GM21528 (cell line): ENCODE measurements at regions not wholly inside any gene's neighbourhood (a gene's known extent, or its start where the extent isn't known, plus 50 kb on each side); places are given as distances from the start of the nearest gene placed in this dataset.

Source experiments
- ATAC-seq: cut with Tn5 transposase; IDR thresholded peaks from one replicate; pipeline ENCODE4 v1.9.1; 2021; ENCODE audit warnings: mild to moderate bottlenecking, moderate library complexity; ENCODE audit not compliant: unreplicated experiment, low FRiP score

DNA sequence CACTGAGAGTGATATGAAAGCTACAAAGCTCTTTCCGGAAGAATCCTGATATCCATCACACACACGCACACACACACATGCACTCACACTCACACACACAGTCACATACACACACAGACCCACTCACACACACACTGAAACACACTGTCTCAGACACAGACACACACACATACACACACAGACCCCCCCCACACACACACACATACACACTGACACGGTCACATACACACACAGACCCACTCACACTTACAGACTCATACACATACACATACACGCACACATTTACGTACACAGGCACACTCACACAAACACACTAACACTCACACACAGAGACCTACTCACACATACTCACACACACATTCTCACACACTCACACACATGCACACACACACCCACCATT lies 58.6 kb downstream of the LIG4 start:
- no peak for ATAC-seq

DNA sequence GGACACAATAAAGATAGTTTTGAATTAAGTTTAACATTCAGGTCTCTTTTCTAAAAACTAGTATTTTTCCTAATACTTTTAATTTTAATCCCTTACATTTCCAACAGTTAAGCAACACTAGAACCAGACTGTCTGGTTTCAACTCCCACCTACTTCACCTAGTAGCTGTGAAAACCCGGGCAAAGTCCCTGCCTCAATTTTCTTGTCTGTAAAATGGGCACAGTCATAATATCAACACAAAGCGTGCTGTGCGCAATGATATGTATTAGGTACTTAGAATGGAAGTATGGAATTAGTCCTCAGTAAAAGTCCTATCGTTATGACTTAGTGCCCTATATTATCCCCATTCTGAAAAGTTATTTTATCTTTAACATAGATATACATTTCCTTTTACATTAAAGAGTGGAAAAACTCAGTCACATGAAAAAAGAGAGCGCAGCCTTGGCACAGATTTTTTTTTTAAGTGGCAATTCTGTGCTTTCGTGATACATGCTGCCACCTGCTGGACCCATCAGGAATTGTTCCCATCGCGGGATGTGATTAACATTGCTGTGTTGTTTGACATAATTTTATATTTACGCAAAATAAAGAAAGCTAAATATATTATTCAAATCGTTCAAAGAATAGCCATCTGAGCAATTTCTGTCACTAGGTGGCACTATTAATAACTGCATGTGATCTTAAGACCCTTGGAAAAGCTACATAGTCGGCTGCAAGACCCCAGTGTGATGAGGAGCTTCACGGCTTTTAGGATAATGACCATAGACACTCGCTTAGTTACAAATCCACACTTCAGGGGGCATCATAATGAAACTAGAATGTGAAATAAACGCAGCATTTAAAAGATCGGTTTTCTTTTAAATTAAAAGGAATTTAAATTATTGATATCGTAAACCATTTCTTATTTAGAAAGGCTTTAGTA lies 59.9 kb downstream of the LIG4 start:
- ATAC-seq: no peak

DNA sequence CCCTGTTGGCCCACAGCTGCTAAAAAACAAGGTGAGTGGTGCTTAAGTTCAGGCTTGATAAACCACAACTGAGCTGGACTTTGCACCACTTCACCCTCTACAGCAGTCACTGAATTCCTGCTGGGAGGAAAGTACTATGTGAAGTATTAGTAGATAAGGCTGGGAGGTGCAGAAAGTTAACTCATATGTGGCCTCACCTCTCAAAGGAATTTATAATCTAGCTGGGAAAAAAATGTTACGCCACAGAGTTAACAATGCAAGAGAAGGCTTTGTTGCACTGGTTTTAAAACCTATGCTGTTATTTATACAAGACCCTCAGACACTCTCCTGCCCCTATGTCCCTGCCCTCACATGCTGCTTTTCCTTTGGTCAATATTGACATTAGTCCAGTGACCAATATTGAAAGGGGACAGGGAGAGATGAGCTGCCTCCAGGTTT lies 60.9 kb downstream of the LIG4 start:
- no peak for ATAC-seq

DNA sequence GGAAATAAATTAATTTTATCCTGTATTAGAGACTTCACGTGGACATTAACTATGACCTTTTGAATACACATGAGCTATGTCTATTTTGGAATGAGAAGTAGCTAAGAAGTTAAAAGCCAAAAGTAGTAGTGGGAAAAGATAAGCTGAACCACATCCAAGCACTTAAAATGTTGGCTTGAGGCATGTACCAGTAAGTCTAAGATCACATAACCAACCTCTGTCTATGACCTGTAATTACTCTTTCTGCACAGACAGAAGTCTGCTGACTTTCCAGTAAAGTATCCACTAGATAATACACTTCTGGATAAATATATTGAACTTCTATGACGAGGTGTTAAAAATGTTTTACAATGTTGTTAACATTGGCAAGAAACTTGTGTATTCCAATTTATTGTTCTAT lies 68.7 kb downstream of the LIG4 start:
- ATAC-seq: no peak

DNA sequence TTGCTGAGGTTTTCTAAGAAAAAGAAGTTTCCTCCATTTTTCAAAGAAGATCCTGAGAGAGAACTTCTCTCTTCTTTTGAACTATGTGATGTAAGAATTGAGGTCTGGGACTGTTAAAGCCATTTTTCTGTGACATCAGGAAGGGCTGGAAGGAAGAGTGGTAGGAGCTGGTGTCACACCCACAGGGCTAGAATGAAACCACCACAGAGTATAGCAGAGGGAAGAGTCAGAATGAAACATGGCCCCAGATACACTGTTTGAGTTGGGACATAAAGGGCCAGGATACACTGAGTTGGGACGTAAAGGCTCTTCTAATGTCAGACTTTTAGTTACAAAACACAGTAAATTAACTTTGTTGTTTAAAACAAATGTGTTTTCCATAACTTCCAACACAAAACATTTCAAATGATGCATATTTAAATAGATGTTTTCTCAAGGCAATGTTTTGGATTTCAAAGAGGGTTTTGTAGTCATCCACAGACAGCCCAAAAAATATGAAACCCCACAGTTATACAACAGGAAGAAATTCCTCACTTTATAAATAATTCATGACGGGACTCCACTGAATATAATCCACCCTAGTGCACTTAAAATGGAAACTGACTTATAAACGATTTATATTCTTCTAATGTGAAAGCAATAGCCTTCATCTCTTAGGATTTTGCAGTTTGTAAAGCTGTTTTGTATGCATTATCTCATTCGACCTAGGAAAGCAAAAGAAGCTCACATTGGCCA lies 72.5 kb downstream of the LIG4 start:
- no peak for ATAC-seq

DNA sequence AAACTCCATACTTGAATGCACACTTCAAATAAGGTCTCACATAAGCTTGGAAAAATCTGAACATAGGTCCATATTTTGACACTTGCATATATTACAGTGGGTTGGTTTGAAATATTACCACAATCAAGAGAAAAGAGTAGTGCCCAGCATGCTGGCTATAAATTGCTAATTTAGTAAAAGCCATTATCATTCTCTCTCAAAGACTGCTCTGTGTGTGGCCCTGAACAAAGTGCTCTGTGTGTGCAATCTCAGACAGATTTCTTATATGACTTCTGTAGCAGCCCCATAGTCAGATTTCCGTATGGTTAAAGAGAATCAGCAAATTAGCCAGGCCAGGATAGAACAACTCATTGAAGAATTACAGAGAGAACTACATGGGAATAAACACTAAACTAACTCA lies 78.2 kb downstream of the LIG4 start:
- ATAC-seq: no peak

DNA sequence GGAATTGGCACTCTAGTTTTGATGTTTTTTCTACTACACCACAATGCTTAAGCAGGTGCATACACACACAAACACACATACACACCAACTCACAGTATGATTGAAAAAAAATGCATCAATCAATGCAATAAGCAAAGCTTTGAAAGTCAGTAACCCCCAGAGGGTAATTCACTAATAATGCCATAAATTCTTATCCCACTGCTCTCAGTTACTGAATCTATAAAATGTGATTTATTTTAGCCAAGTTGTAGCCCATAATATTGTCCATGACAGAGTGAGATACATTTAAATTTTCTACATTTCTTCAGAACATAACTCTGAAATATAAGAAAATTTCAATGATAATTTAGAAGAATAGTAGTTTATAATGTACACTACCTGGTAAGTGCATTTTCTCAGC lies 87.9 kb downstream of the LIG4 start:
- no peak for ATAC-seq

DNA sequence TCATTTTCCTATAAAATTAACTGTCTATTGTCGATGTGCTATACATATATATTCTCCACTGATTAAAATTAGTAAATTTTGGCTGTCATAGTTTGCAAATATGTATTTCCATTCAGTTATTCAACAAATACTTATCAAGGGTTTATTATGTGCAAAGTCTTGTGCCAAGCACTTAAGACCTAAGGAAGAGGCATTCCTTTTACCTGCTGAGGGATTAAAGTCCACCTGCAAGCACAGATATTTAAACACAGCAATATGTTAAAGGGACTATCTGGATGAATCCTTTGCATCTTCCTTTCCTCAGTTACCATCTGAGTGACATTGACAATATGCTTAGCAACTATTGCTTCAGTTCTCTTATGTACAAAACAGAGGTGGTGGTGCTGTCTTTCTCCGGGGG lies 89.3 kb downstream of the LIG4 start:
- no peak for ATAC-seq

DNA sequence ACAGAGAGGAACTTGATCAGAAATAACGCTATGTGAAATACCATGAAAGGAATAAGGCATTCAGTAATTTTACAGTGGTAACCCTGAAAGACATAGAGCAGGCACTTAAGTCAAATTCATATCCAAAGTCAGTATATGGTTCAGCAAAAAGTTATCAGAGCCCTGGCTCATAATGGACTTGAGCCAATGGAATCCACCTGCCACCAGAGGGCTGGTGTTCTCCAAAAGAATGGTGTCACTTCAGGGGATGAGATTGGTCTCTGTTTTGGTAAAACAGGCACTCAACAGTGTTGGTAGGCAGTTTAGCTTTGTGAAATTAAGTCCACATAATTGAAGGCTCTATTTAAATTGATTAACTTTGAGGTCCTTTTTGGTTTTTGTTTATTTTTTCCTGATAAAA lies 93.9 kb downstream of the LIG4 start:
- no peak for ATAC-seq

DNA sequence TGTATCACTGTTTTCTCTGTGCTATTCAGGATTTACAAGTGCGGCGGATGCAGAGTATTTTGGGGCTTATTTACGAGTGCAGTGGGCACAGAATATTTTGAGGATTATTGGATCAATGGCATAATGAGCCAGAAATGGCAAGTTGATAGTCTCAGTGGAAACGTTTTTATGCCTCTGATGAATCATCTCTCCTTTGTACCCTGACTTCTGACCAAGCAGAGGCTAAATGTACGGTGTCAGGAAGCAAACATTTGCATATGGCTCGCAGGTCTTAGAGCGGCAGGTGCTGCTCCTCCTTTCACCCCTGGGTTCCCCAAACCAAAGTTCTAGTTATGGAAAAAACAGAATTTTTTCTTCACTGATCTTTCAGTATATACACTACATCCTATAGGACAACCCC lies 94.5 kb downstream of the LIG4 start:
- no peak for ATAC-seq

DNA sequence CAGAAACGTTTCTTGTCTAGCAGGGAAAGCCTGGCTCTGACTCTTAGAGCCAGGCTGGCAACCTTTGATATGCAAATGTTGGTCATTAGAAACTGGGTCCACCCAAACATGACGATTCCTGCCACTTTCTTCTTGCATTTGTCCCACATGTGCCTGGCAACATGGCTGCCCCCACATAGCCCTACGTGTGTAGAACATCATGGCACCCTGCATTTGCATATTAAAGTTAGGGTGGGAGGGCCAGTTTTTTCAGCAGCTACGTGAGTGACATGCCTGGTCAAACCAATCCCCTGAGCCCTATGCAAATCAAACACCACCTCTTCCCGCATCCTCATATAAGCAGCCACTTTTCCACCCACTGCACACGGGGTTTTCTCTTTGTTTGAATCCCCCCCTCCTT lies 95.0 kb downstream of the LIG4 start:
- no peak for ATAC-seq

DNA sequence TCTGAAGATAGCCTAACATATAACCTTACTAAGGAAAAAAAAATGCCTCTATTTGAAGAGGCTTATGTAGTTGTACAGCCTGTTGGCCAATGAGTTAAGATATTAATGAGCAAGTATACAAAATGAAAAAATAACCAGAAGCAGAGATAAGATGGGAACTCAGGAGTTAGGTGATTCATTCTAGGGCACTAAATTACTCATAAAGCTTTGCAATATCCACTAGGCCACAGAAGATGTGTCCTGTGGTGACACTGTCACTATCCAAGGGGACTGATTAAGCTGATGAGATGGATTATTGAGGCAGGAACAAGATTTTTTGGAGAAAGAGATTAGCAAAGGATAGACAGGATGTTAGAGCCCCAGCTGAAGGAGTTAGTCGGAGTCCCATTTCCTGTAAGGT lies 99.6 kb downstream of the LIG4 start:
- ATAC-seq: no peak

DNA sequence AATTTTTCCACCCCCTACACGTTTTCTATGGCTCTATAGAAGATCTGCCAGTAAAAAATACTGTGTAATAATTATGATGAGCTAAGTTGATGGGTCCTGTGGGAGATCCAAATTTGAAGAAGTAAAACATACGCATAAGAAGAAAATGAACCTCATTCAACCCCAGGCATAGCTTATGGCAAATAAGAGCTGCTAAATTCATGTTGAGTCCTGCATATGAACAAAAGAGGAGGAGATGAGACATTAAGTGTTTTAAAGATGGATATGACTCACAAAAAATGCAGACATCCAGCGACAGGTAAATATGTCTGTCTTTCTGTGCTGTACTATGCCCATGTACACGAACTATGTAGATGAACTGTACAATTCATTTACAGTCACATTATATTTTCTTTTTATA lies 101.9 kb downstream of the LIG4 start:
- ATAC-seq: no peak

DNA sequence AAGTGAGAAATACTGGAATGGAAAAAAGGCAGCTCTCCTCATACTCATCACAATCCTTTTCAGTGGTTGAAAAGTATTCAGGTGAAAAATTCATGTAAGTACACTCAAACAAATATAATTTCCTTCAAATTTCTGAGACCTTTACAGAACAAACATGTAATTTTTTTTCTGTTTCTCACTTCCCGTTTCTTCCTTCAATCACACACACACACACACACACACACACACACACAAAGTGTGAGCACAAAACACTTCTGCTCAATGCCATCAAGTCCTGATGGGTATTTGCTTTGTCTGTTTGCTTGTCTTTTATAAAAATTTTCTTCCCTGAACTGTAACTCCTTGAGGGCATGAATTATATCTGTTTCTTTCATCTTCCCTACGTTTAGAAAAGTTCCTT lies 110.6 kb downstream of the LIG4 start:
- no peak for ATAC-seq

DNA sequence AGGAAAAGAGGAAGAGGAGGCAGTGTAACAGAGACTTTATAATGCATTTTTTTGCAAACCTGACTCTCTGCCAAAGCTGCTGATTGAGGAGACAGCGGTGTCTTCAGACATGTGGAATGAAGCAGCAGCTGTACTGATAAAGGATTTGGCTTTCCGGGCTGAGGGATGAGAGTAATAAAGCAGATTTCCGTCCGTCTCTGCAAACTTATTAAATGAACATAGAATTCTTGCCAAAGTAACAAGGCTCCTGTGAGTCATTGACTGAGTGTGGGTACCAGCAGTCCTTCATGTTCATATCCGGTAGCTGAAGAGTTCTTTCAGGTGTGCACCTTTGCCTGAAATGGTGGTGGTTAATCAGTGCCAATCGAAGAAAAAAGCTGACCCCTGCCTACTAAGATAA lies 112.6 kb downstream of the LIG4 start:
- ATAC-seq: no peak

DNA sequence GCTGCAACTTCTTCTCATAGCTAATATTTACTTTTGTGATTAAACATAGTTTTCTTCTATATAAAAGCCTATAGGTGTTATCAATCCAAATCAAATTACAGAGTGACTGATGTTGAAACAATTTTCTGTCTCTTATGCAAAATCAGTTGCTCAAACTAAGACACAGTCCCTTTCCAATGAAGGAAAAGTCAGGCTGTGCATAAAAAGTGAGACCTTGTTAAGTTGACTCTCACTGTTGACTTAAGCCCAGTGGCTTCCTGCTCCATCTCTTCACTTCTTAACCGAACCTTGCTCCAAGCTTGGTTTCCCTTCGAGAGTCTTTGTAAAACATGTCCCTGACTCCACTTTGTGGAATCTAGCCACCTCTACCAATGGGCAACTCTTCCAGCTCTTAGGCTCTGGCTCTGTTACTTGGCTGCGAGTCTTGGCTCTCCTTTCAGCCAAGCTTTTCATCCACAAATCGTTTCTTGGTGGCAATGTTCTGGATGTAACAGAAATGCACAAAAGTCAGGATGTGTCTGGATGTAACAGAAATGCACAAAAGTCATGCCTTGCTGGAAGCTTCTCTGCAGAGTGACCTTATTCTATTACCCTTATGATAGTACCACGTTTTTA lies 118.9 kb downstream of the LIG4 start:
- no peak for ATAC-seq

DNA sequence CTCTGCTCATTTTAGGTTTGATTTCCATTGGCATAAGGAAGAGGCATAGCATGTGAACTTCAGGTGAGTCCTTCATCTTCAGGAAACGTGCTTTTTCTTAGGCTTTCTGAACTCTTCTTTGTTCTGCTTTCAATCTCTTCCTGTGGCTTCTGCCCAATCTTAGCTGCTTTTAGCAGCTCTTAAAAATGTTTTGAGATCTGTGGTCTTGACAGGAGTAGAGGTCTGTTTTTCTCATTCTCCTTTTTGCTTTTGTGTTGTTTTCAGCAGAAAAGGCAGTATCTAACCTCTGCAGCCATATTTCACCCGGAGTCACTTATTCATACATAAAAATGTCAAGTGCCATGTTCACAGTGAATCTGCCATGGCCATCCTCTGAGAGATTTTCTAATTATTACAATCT lies 120.3 kb downstream of the LIG4 start:
- ATAC-seq: no peak

DNA sequence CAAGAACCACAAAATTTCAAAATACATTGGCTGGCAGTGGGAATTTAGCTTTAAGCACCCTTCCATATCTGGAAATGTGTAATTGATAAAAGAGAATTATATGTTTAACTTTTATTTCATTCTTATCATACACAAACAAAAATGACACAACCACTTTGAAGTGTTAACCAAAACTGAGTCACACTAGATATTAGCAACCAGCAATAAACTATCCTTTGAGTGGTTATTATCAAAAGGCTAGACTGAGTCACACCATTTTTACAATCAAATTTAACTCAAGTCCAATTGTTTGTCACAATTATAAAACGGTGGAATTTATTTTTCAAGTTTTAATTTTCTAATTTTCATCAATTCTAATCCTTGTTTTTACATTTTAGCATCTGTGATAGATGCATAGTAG lies 121.7 kb downstream of the LIG4 start:
- no peak for ATAC-seq

DNA sequence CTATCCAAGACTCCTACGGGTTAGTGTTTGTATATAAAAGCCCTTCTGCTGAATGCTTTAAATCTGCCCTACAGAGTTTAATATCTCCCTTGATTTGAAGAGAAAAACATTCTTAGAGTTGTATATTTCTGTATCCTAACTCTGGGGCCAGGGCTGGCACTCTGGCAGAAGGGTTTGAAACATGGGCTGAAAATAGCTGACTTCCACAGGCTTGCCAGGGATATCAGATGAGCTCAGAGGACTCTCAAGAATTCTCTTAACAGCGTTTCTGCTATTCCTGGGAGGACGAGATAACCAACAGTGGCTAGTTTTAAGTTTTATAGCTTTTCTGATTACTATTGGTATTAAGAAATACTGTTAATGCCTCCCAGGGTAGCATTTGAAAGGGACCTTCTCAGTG lies 127.5 kb downstream of the LIG4 start:
- no peak for ATAC-seq

DNA sequence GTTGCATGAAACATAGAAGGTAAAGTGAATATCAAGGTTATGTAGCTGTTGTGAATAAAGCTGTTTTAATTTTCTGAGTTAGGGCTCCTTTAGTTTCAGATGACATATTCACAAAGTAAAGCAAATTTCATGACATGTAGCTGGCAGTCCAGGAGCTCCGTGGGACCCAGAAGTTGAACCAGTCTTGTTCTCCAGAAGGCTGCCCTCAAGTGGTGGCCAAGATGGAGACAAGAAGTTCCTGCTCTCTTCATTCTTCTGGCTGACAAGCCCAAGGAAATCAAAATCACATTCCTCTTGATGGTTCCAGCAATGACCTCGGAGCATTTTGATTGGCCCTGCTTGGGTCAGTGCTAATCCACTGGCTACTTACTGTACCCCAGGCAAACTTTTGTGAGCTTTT lies 128.7 kb downstream of the LIG4 start:
- ATAC-seq: no peak

DNA sequence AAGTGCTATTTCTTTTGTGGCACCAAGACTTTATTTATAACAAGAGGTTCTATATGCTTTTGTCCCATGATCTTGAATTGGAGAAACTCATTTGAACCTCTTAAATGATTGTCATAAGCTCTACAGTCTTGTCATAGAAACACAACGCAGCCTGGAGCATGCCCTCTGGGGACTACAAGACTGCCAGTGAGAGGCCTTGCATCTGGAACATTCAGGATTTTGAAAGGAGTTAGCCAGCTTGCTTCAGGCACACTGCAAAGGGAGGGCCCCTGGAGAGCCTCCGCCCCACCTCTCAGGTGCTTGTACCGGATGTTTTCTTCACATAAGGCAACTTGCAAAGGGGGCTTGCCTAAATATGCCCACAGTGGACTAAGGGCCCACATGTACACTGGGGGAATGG lies 130.5 kb downstream of the LIG4 start:
- ATAC-seq: no peak

DNA sequence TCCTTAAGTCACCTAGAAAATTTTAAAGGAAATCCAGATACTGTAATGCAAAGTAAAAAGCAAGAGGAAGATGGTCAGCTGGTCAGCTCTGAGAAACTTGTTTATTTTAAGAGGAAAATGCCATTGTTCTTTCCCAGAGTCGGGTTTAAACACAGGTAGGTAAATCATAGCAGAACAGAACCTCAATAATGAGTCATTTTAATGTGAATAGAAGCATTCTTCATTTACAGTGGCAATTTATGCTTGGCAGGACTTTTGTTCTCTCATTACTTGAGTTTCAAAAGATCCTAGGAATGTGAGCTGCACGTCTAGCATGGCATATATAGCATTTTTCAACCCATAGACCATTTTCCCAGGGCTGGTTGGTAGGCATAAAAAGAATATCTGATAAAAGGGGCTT lies 132.3 kb downstream of the LIG4 start:
- no peak for ATAC-seq
